HepG2 (cell line): ENCODE measurements at regions not wholly inside any gene's neighbourhood (a gene's known extent, or its start where the extent isn't known, plus 50 kb on each side); places are given as distances from the start of the nearest gene placed in this dataset.

ENCODE experiments used
- ARID2 ChIP-seq: sonication (generic); formaldehyde crosslinking; IDR thresholded peaks from 2 replicates; pipeline ENCODE4 v1.8.1; 2022; ENCODE audit warnings: mild to moderate bottlenecking, missing genetic modification reagents, borderline replicate concordance
- ATF7-NPFF ChIP-seq: sonication (generic); formaldehyde crosslinking; IDR thresholded peaks from 2 replicates; pipeline ENCODE4 v1.8.1; 2023; ENCODE audit warnings: mild to moderate bottlenecking, low read depth, missing genetic modification reagents, moderate library complexity
- CEBPB ChIP-seq: IDR thresholded peaks from 2 replicates; pipeline ENCODE4 v1.6.1; 2011; ENCODE audit warnings: low read depth, low read length, improper control_type of control experiment, borderline replicate concordance
- EED ChIP-seq: sonication (generic); formaldehyde crosslinking; IDR thresholded peaks from 2 replicates; pipeline ENCODE4 v1.5.0; 2020; ENCODE audit warnings: mild to moderate bottlenecking, missing genetic modification reagents
- EHMT2 ChIP-seq: fragments of 200-600 bp; sonication (generic); IDR thresholded peaks from 2 replicates; pipeline ENCODE4 v1.7.0; 2017; ENCODE audit warnings: antibody characterized with exemption, low read depth, low read length, borderline replicate concordance
- HIC2 ChIP-seq: sonication (generic); formaldehyde crosslinking; IDR thresholded peaks from 2 replicates; pipeline ENCODE4 v1.9.0; 2022; ENCODE audit warnings: low read depth, missing genetic modification reagents
- HNF4A ChIP-seq: sonication (generic); formaldehyde crosslinking; IDR thresholded peaks from 2 replicates; pipeline ENCODE4 v1.4.0; 2020; ENCODE audit warnings: missing genetic modification reagents
- IRF2 ChIP-seq: IDR thresholded peaks from 2 replicates; pipeline ENCODE4 v1.6.1; 2018; ENCODE audit warnings: missing genetic modification reagents, missing compliant biosample characterization
- MTA1 ChIP-seq: sonication (generic); formaldehyde crosslinking; IDR thresholded peaks from 2 replicates; pipeline ENCODE4 v1.4.0; 2020; ENCODE audit warnings: missing genetic modification reagents, mild to moderate bottlenecking, borderline replicate concordance
- MXD4 ChIP-seq: IDR thresholded peaks from 2 replicates; pipeline ENCODE4 v1.6.1; 2016; ENCODE audit warnings: mild to moderate bottlenecking, missing biosample characterization, missing genetic modification reagents
- NFKBIZ ChIP-seq: IDR thresholded peaks from 2 replicates; pipeline ENCODE4 v1.6.1; 2018; ENCODE audit warnings: missing genetic modification reagents, missing compliant biosample characterization
- NR2C2 ChIP-seq: sonication (generic); formaldehyde crosslinking; IDR thresholded peaks from 2 replicates; pipeline ENCODE4 v1.4.0; 2020; ENCODE audit warnings: missing genetic modification reagents, mild to moderate bottlenecking, moderate library complexity, borderline replicate concordance
- SOX13 ChIP-seq, 3 experiments: fragments of 450-650 bp in 1 of 3; sonication (generic) in 1 of 3; formaldehyde crosslinking in 1 of 3; IDR thresholded peaks in 2 of 3; conservative IDR thresholded peaks in 1 of 3; 2 replicates each; pipeline versions ENCODE4 v1.5.0 to v1.6.1; 2016 to 2020; ENCODE audit warnings: antibody characterized with exemption in 1 of 3, mild to moderate bottlenecking in 1 of 3, missing compliant biosample characterization in 1 of 3, missing genetic modification reagents in 1 of 3, moderate library complexity in 1 of 3
- SOX6 ChIP-seq, 2 experiments: fragments of 450-650 bp in 1 of 2; sonication (generic) in 1 of 2; formaldehyde crosslinking in 1 of 2; IDR thresholded peaks; 2 replicates each; pipeline versions ENCODE4 v1.4.0 to v1.6.1; 2017 to 2020; ENCODE audit warnings: antibody characterized with exemption in 1 of 2, mild to moderate bottlenecking in 1 of 2, missing genetic modification reagents in 1 of 2
- SP4 ChIP-seq: sonication (generic); formaldehyde crosslinking; IDR thresholded peaks from 2 replicates; pipeline ENCODE4 v1.8.1; 2023; ENCODE audit warnings: mild to moderate bottlenecking, missing genetic modification reagents
- SYNCRIP ChIP-seq: fragments of 200-400 bp; formaldehyde crosslinking; IDR thresholded peaks from 2 replicates; pipeline ENCODE4 v1.6.1; 2018; ENCODE audit warnings: mild to moderate bottlenecking, low read depth, low read length; ENCODE audit not compliant: insufficient read depth
- THRA ChIP-seq: sonication (generic); formaldehyde crosslinking; IDR thresholded peaks from 2 replicates; pipeline ENCODE4 v1.4.0; 2020; ENCODE audit warnings: missing genetic modification reagents, borderline replicate concordance
- ZNF143 ChIP-seq: sonication (generic); formaldehyde crosslinking; IDR thresholded peaks from 2 replicates; pipeline ENCODE4 v1.4.0; 2020; ENCODE audit warnings: missing genetic modification reagents
- ZNF281 ChIP-seq: sonication (generic); formaldehyde crosslinking; IDR thresholded peaks from 2 replicates; pipeline ENCODE4 v1.4.0; 2020; ENCODE audit warnings: missing genetic modification reagents, borderline replicate concordance
- ZNF543 ChIP-seq: sonication (generic); formaldehyde crosslinking; IDR thresholded peaks from 2 replicates; pipeline ENCODE4 v1.4.0; 2020; ENCODE audit warnings: mild to moderate bottlenecking, missing genetic modification reagents
- ZNF597 ChIP-seq: sonication (generic); formaldehyde crosslinking; IDR thresholded peaks from 2 replicates; pipeline ENCODE4 v1.5.0; 2020; ENCODE audit warnings: missing genetic modification reagents

- TF ChIP-seq THRA (CRISPR knock-in tag) (0 out of 2 replicates have a peak, but pooled peaks have one; percentile 33), ARID2 (no peak), NR2C2 (peak; percentile 68; the same call in 1 of the 2 replicates), EHMT2 (no peak), CEBPB (no peak), ZNF543 (CRISPR knock-in tag) (0 out of 2 replicates have a peak, but pooled peaks have one; percentile 15), HIC2 (CRISPR knock-in tag) (peak; percentile 90), EED (0 out of 2 replicates have a peak, but pooled peaks have one; percentile 13), ZNF143 (CRISPR knock-in tag) (no peak), ZNF597 (CRISPR knock-in tag) (no peak), IRF2 (no peak), SOX13 (IDR thresholded peaks at IDR 0.05) (no peak), SOX13 (CRISPR knock-in tag; conservative IDR thresholded peaks at IDR 0.05 in 1 of 2, IDR thresholded peaks at IDR 0.05 in 1 of 2) (peak in 1 of 2 experiments; percentile 31; a peak in 1 of 4 replicates), SYNCRIP (no peak), ATF7-NPFF (CRISPR knock-in tag) (peak; percentile 2; the same call in 1 of the 2 replicates), MTA1 (CRISPR knock-in tag) (0 out of 2 replicates have a peak, but pooled peaks have one; percentile 30), SOX6 (IDR thresholded peaks at IDR 0.05) (no peak), SOX6 (CRISPR knock-in tag; IDR thresholded peaks at IDR 0.05) (peak; percentile 47), SP4 (CRISPR knock-in tag) (peak; percentile 35; the same call in 1 of the 2 replicates), HNF4A (peak; percentile 77), MXD4 (CRISPR knock-in tag) (0 out of 2 replicates have a peak, but pooled peaks have one; percentile 9), NFKBIZ (CRISPR knock-in tag) (0 out of 2 replicates have a peak, but pooled peaks have one; percentile 12), ZNF281 (CRISPR knock-in tag) (peak; percentile 12; the same call in 1 of the 2 replicates)
These were observed 53.5 kb upstream of the CDKN2AIPNL start (continued) for GRCh38 chr5:134464988-134465815.
